Lung (tissue), 11 donors: ENCODE measurements at regions not wholly inside any gene's neighbourhood (a gene's known extent, or its start where the extent isn't known, plus 50 kb on each side); places are given as distances from the start of the nearest gene placed in this dataset.

Experiments
- ATAC-seq: fragments of 200-7000 bp; cut with Tn5 transposase; one replicate; pipeline ENCODE4 v1.9.1; 2020; ENCODE audit warnings: moderate number of reproducible peaks; ENCODE audit not compliant: insufficient read depth, low FRiP score
- DNase-seq, 3 donors: peaks; one replicate each; pipeline ENCODE4 v3.0.0-alpha.2; 2013 to 2017
- H3K27ac ChIP-seq, 2 donors: one replicate each; pipeline ENCODE4 v1.5.1; 2013; ENCODE audit warnings: mild to moderate bottlenecking in 2 of 2, moderate library complexity in 2 of 2, control low read depth in 1 of 2, inconsistent platforms in 1 of 2, low read depth in 1 of 2, low read length in 1 of 2
- H3K27me3 ChIP-seq, 3 donors: one replicate each; pipeline ENCODE4 v1.5.1; 2013; ENCODE audit warnings: low read length in 2 of 3; ENCODE audit not compliant: control insufficient read depth in 3 of 3, insufficient read depth in 3 of 3
- H3K36me3 ChIP-seq, 4 donors: one replicate each; pipeline ENCODE4 v1.5.1; 2013; ENCODE audit warnings: low read length in 4 of 4, mild to moderate bottlenecking in 1 of 4, moderate library complexity in 1 of 4; ENCODE audit not compliant: control insufficient read depth in 4 of 4, insufficient read depth in 4 of 4
- H3K4me1 ChIP-seq, 5 donors: one replicate each; pipeline ENCODE4 v1.5.1; 2013; ENCODE audit warnings: low read length in 5 of 5, mild to moderate bottlenecking in 2 of 5, moderate library complexity in 1 of 5; ENCODE audit not compliant: control insufficient read depth in 5 of 5, insufficient read depth in 5 of 5
- H3K4me3 ChIP-seq: one replicate; pipeline ENCODE4 v1.5.1; 2013; ENCODE audit warnings: mild to moderate bottlenecking, control low read depth, moderate library complexity
- H3K9ac ChIP-seq, 2 donors: one replicate each; pipeline ENCODE4 v1.5.1; 2013; ENCODE audit warnings: low read length in 2 of 2, control low read depth in 1 of 2; ENCODE audit not compliant: insufficient read depth in 1 of 2
- H3K9me3 ChIP-seq, 4 donors: one replicate each; pipeline ENCODE4 v1.5.1; 2013; ENCODE audit warnings: low read length in 3 of 4, mild to moderate bottlenecking in 1 of 4, moderate library complexity in 1 of 4; ENCODE audit not compliant: control insufficient read depth in 4 of 4, insufficient read depth in 3 of 4
- WGBS, 2 donors: extraction: QIAGEN DNeasy Blood & Tissue Kit; methylation state at CpG; one replicate each; pipeline ENCODE4 v1.1.7; 2013; 5-methylcytosine and 5-hydroxymethylcytosine counted together
- TF ChIP-seq, protein P1 (sequence below): IDR thresholded peaks from 2 replicates; pipeline ENCODE4 v1.5.1; 2012; ENCODE audit warnings: mild to moderate bottlenecking; ENCODE audit errors: control extremely low read depth, extremely low read depth
- donor health status: control.
- donor health status: control.
- donor health status: Bipolar disorder and iron deficiency.
- donor health status: healthy.
- donor health status: DM: yes; HTN: yes; CAD: no.

DNA sequence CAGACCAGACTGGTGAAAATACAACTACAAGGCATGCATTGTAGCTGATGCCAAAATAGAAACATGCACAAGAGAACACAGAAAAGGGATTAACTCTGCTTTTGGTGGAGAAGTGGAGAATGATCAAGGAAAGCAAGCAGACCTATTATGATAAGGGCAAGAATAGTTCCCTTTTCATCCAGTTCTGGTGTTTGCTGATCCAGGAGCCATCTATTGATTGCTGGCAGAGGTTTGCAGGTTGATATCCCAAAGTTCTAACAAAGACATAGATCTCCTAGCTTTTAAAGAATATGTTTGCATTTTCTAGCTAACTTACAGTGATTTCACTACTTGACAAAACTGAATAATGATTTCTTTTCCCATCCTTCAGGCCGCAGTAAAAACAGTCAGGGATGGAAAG, 166.2 kb upstream of the CDKN3 start:
- ATAC-seq (no peak), DNase-seq (no peak)
- TF ChIP-seq, protein P1, sequence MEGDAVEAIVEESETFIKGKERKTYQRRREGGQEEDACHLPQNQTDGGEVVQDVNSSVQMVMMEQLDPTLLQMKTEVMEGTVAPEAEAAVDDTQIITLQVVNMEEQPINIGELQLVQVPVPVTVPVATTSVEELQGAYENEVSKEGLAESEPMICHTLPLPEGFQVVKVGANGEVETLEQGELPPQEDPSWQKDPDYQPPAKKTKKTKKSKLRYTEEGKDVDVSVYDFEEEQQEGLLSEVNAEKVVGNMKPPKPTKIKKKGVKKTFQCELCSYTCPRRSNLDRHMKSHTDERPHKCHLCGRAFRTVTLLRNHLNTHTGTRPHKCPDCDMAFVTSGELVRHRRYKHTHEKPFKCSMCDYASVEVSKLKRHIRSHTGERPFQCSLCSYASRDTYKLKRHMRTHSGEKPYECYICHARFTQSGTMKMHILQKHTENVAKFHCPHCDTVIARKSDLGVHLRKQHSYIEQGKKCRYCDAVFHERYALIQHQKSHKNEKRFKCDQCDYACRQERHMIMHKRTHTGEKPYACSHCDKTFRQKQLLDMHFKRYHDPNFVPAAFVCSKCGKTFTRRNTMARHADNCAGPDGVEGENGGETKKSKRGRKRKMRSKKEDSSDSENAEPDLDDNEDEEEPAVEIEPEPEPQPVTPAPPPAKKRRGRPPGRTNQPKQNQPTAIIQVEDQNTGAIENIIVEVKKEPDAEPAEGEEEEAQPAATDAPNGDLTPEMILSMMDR, result no peak
- H3K9me3 ChIP-seq, result no peaks in the 10 kb centered on the region
- WGBS, 2 donors, result 96 to 100% methylated on average over 1 of the region's 1 CpG
- H3K36me3 ChIP-seq, result no peaks in the 10 kb centered on the region
- H3K27me3 ChIP-seq, result no peaks in the 10 kb centered on the region
- peaks cover 0 to 6% (median 0%) of the 10 kb centered on the region in 5 donors for H3K4me1 ChIP-seq
- no peak overlapping the region for H3K4me3 ChIP-seq
- no peak overlapping the region for H3K27ac ChIP-seq
- no peak overlapping the region for H3K9ac ChIP-seq

DNA sequence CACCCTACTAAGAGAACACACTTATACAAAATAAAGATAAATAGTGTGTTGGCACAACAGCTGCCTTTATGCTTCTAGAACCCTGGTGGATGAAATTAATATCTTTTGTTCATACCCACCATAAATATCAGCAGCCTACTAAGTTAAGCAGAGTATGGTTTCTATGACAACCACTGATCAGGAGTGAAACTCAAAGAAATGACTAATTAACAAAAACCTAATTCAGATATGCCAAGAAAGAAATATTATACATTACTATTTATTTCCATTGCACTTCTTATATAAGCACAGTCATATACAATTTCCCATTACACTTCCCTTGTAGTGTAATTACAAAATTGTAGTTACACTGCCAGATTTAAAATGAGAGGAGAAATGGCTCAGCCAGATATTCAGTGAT, 164.1 kb upstream of the CDKN3 start:
- H3K9me3 ChIP-seq, result no peaks in the 10 kb centered on the region
- no peak overlapping the region for H3K27ac ChIP-seq
- no peaks in the 10 kb centered on the region for H3K36me3 ChIP-seq
- H3K9ac ChIP-seq, result no peak overlapping the region
- H3K27me3 ChIP-seq, result no peaks in the 10 kb centered on the region
- TF ChIP-seq, protein P1, result no peak
- peaks cover 0 to 6% (median 0%) of the 10 kb centered on the region in 5 donors for H3K4me1 ChIP-seq
- ATAC-seq, result no peak
- DNase-seq, result no peak
- no peak overlapping the region for H3K4me3 ChIP-seq

DNA sequence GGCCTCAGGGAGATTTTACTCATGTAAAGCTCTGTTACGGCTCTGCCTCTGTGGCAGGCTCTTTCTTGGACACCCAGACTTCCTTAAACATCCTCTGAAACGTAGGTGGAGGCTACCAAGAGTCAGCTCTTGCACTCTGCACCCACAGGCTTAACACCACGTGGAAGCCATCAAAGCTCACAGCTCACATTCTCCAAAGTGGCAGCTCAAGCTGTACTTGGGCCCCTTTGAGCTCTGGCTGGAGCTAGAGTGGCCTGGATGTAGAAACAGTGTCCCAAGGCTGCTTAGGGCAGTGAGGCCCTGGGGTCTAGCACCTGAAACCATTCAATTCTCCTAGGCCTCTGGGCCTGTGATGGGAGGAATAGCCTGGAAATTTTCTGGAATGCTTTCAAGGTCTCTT, 155.3 kb upstream of the CDKN3 start:
- DNase-seq (no peak), ATAC-seq (no peak)
- TF ChIP-seq, protein P1, result no peak
- no peaks in the 10 kb centered on the region for H3K36me3 ChIP-seq
- no peaks in the 10 kb centered on the region for H3K27me3 ChIP-seq
- H3K27ac ChIP-seq, result no peak overlapping the region
- H3K4me3 ChIP-seq, result no peak overlapping the region
- H3K9ac ChIP-seq, result no peak overlapping the region
- H3K4me1 ChIP-seq, result no peaks in the 10 kb centered on the region
- peaks cover 0 to 2% (median 0%) of the 10 kb centered on the region in 4 donors for H3K9me3 ChIP-seq
- 75% methylated on average over 3 of the region's 3 CpGs for WGBS, 2 donors

DNA sequence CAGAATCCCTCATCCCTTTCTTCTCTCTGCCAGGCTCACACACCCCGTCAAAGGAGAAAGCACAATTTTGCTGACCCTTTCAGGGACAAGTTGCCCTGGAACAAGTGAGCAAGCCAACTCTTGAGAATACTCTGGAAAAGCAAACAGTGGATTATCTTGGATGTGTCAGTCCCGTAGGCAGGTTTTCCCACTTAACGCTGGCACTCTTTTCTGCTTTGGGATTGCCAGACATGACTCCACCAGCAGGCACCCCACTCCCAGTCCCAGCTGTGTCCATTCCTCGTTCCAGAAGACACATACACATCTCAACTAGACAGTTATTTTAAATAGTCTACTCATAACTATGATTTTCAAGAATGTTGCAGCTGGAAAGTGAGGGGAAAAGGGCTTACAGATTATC, 145.5 kb upstream of the CDKN3 start:
- no peak overlapping the region for H3K4me3 ChIP-seq
- DNase-seq (no peak), ATAC-seq (no peak)
- TF ChIP-seq, protein P1, result no peak
- H3K9ac ChIP-seq, result no peak overlapping the region
- no peak overlapping the region for H3K27ac ChIP-seq
- no peaks in the 10 kb centered on the region for H3K27me3 ChIP-seq
- H3K36me3 ChIP-seq, result no peaks in the 10 kb centered on the region
- H3K9me3 ChIP-seq, result no peaks in the 10 kb centered on the region
- 66 to 75% methylated on average over 4 of the region's 4 CpGs for WGBS, 2 donors
- H3K4me1 ChIP-seq, result no peaks in the 10 kb centered on the region
